Activated naive CD8-positive, alpha-beta T cell treated with anti-CD3 and anti-CD28 coated beads, Interleukin-2, amount 10 ng/mL, durations not matched to agents 7 days and 5 days (primary cell): ENCODE measurements at regions not wholly inside any gene's neighbourhood (a gene's known extent, or its start where the extent isn't known, plus 50 kb on each side); places are given as distances from the start of the nearest gene placed in this dataset.
"Not testable (repeated sequence)": the region's sequence is repeated elsewhere in the genome, so short reads cannot be mapped to it uniquely, and the experiment has no call there.

ENCODE experiments used
- ATAC-seq: fragments of 150-1000 bp; cut with Tn5 transposase; one replicate; pipeline ENCODE4 v1.10.0; 2021; ENCODE audit warnings: low read depth, moderate library complexity
- POLR2A ChIA-PET: fragments of 350-600 bp; sonication (Branson Sonifier 250); formaldehyde crosslinking; loops from one replicate; lab custom pipeline; 2021; ENCODE audit warnings: antibody characterized with exemption; lab: Charles Lee
- DNase-seq: peaks from one replicate; pipeline ENCODE4 v3.0.0; 2021
- H3K27ac Mint-ChIP-seq: one replicate; pipeline ENCODE4 v1.8.0; 2022; ENCODE audit warnings: mild to moderate bottlenecking, mixed read lengths
- H3K27me3 Mint-ChIP-seq: one replicate; pipeline ENCODE4 v1.8.0; 2022; ENCODE audit warnings: mild to moderate bottlenecking, moderate library complexity, mixed read lengths
- H3K36me3 Mint-ChIP-seq: one replicate; pipeline ENCODE4 v1.8.0; 2021; ENCODE audit warnings: mild to moderate bottlenecking, mixed read lengths
- H3K4me1 Mint-ChIP-seq: one replicate; pipeline ENCODE4 v1.8.0; 2021; ENCODE audit warnings: mixed read lengths
- H3K4me3 Mint-ChIP-seq: one replicate; pipeline ENCODE4 v1.8.0; 2022; ENCODE audit warnings: mild to moderate bottlenecking, moderate library complexity, mixed read lengths
- H3K9me3 Mint-ChIP-seq: one replicate; pipeline ENCODE4 v1.8.0; 2021; ENCODE audit warnings: mixed read lengths

DNA sequence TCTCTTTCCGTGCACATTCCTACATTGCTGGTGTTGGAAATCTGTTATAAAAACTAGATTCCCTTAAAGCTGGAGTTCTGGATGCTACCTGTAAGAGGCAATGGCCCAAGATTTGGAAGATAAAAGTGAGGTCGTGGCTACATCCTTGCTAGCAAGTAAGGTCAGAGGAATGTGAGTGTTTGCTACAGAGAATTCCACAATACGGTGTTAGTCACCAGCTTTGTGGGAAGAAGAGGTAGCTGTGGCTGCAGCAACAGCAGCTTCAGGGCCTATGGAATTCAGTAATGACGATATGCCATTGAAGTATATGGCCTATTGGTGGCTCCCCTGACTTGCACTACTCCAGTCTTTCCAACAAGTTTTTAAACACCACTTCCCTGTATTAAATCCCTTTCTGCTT is 227.7 kb upstream of the TMEM260 start:
- Mint-ChIP-seq H3K9me3 (no peaks in the 10 kb centered on the region), H3K4me1 (no peaks in the 10 kb centered on the region), H3K27ac (no peak overlapping the region), H3K27me3 (peaks cover 9% of the 10 kb centered on the region), H3K36me3 (no peaks in the 10 kb centered on the region), H3K4me3 (no peak overlapping the region)
- no peak for ATAC-seq
- no peak for DNase-seq
- POLR2A ChIA-PET = no interaction called here

DNA sequence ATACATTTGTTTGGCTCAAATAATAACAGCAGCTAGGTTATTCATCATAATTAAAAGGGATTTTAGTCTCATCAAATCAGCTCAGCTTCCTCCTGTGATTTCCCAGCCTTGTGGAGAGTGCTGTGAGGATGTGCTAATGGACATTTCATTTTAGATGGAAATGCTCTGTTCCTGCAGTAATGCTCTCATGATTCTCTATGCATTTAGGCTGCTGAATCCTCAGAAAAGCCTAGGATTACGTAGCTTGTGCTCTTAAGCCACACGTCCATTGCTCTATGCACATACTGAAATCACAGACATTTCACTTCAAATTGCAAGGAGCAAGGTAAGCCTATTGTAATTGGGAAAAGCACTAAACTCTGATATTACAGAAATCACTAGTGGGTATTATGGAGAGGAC is 226.6 kb upstream of the TMEM260 start:
- ATAC-seq (no peak), DNase-seq (no peak)
- Mint-ChIP-seq H3K4me1 (no peaks in the 10 kb centered on the region), H3K4me3 (no peak overlapping the region), H3K36me3 (no peaks in the 10 kb centered on the region), H3K27me3 (peaks cover 9% of the 10 kb centered on the region), H3K27ac (no peak overlapping the region), H3K9me3 (no peaks in the 10 kb centered on the region)
- POLR2A ChIA-PET = no interaction called here

DNA sequence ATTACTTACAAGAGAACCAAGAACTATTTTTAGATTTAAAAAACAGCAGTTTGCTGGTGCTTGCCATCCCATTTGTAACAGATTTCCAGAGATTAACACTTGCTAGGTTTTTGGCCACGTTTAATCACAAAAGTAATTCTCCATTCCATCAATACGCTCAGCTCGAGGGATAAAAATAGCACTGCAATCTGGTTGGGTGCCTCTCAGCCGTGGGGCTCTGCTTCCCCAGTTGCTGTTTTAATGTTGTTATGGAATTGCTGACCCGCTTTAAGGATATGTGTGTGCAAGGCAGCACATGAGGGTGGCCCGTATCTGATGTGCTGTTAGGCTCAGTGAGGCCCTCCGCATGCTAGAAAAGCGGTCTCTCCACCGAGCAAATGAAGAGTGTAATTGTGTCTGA is 222.2 kb upstream of the TMEM260 start:
- Mint-ChIP-seq H3K4me1 (peaks cover 7% of the 10 kb centered on the region), H3K27ac (no peak overlapping the region), H3K36me3 (no peaks in the 10 kb centered on the region), H3K27me3 (peaks cover 11% of the 10 kb centered on the region), H3K4me3 (no peak overlapping the region), H3K9me3 (peaks cover under 1% of the 10 kb centered on the region)
- no peak for DNase-seq
- POLR2A ChIA-PET = no interaction called here
- ATAC-seq = no peak

DNA sequence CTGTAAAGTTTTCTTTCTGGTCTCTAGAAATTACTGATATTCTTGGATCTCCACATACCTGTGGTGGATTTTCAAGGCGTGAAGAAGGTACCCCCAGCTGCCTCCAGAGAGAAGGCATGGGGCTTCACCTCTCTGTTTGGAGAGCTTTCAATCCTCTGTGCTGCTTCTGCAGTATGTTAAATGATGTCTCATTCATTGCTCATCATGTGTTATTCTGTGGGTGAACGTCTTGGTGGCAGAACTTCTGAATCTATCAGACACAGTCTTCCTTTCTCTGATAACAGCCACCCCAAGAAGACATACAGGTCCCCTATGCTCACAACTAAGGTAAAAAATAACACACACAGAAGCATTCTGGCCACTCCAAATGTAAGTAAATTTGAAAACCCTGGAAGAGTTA is 221.3 kb upstream of the TMEM260 start:
- Mint-ChIP-seq H3K4me3 (no peak overlapping the region), H3K36me3 (no peaks in the 10 kb centered on the region), H3K27ac (no peak overlapping the region), H3K27me3 (peaks cover 16% of the 10 kb centered on the region), H3K9me3 (peaks cover 2% of the 10 kb centered on the region), H3K4me1 (peaks cover 7% of the 10 kb centered on the region)
- ATAC-seq = no peak
- DNase-seq = no peak
- POLR2A ChIA-PET = no interaction called here

DNA sequence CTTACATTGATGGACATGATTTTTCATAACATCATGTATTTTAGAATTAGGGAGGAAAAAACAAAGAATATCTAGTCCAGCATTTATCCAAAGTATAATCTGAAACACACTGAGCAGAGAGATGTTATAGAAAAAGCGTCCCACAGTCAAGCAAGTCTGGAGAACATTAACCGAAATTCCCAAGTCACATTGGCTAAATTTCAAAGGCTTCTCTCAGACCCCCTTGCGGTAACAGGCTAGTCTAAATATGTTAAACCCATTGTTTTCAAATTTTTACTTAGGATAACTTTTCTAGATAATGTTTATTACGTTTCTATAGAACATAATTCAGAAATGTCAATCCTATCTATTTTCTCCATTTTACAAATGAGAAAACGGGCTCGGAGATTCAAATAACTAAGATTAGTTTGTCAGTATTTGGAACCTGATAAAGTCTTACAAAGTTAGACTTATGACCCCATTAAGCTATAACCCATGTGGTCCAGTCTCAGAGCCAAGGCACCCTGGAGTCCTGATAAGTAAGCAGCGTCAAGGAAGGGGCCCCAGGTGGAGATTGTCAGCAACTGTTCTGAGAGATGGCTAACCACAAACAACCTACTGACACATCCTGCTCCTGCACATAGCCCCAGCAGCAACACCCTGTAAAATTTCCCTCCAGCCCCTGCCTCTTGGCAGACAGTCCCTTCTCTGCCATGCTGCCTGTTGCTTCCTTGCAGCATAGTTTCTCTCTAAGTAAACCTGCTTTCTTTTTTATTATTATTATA is 220.6 kb upstream of the TMEM260 start:
- peaks cover 2% of the 10 kb centered on the region for H3K9me3 Mint-ChIP-seq
- peak; percentile 28 for DNase-seq
- H3K4me1 Mint-ChIP-seq = peaks cover 7% of the 10 kb centered on the region
- peak; percentile 92 for ATAC-seq
- H3K27me3 Mint-ChIP-seq = peaks cover 16% of the 10 kb centered on the region
- POLR2A ChIA-PET = no interaction called here
- H3K27ac Mint-ChIP-seq = no peak overlapping the region
- no peaks in the 10 kb centered on the region for H3K36me3 Mint-ChIP-seq
- no peak overlapping the region for H3K4me3 Mint-ChIP-seq

DNA sequence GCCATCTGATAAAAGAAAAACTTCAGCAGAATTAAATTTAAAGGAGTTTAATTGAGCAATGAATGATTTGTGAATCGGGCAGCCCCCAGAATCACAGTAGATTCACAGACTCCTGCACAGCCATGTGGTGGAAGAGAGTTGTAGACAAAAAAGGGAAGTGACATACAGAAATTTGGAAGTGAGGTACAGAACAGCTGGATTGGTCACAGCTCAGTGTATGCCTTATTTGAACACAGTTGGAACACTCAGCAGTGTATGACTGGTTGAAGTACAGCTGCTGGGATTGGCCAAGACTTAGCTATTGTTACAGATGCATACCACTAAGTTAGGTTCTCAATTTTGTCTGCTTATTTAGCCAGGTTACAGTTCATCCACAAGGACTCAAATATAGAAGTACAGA is 213.9 kb upstream of the TMEM260 start:
- POLR2A ChIA-PET, ATAC-seq, DNase-seq, H3K9me3 Mint-ChIP-seq, H3K4me3 Mint-ChIP-seq, H3K4me1 Mint-ChIP-seq, H3K27ac Mint-ChIP-seq, H3K36me3 Mint-ChIP-seq: not testable (repeated sequence)
- peaks cover 16% of the 10 kb centered on the region for H3K27me3 Mint-ChIP-seq

DNA sequence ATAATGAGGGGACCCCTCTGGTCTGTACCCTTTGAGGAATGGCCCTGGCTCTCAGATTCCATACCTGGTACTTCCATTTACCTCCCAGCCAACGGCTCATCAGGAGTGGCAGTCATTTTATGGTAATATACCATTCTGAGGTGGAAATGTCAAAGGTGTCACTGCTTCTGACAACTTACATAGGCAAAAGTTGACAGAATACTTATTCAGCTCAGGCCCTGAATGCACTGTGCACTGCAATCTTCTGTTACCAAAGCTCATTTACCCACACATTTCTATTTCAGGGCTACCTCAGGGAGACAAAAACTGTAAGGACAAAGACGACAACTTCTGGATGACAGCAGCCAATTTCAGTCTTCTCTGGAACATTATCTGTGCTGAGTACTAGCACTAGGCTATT is 212.2 kb upstream of the TMEM260 start:
- H3K4me3 Mint-ChIP-seq = no peak overlapping the region
- H3K4me1 Mint-ChIP-seq = no peaks in the 10 kb centered on the region
- POLR2A ChIA-PET = no interaction called here

DNA sequence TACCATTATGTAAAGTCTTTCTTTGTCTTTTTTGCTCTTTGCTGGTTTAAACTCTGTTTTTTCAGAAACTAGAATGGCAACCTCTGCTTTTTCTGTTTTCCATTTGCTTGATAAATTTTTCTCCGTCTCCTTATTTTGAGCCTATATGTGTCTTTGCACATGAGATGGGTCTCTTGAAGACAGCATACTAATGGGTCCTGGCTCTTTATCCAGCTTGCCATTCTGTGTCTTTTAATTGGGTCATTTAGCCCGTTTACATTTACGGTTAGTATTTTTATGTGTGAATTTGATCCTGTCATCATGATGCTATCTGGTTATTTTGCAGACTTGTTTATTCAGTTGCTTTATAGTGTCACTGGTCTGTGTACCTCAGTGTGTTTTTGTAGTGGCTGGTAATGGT is 207.9 kb upstream of the TMEM260 start:
- Mint-ChIP-seq H3K4me1 (no peaks in the 10 kb centered on the region), H3K27me3 (peaks cover 8% of the 10 kb centered on the region), H3K36me3 (no peaks in the 10 kb centered on the region), H3K4me3 (no peak overlapping the region), H3K27ac (no peak overlapping the region), H3K9me3 (peaks cover 25% of the 10 kb centered on the region)
- no peak for DNase-seq
- POLR2A ChIA-PET = no interaction called here
- ATAC-seq = no peak

More for the DNA sequence above, 212.2 kb upstream of the TMEM260 start:
- DNase-seq (no peak), ATAC-seq (no peak)
- no peak overlapping the region for H3K27ac Mint-ChIP-seq
- peaks cover 16% of the 10 kb centered on the region for H3K27me3 Mint-ChIP-seq
- no peaks in the 10 kb centered on the region for H3K36me3 Mint-ChIP-seq
- peaks cover 18% of the 10 kb centered on the region for H3K9me3 Mint-ChIP-seq

DNA sequence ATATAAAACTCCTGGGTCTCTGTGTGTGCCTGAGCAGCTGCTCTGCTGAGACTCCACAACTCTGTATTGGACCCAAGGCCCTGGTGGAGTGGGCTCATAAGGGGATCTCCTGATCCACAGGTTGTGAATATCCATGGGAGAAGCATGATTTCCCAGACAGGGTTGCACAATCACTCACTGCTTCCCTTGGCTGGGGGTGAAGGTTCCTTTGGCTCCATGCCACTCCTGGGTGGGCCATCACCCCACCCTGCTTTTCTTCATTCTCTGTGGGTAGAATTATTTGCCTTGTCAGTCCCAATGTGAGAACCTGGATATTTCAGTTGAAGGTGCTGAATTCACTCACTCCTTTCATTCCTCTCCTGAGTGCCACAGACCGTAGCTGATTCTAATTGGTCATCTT is 205.2 kb upstream of the TMEM260 start:
- POLR2A ChIA-PET = no interaction called here
- H3K9me3 Mint-ChIP-seq = peaks cover 25% of the 10 kb centered on the region
- no peak overlapping the region for H3K4me3 Mint-ChIP-seq
- H3K27me3 Mint-ChIP-seq = peaks cover 8% of the 10 kb centered on the region
- DNase-seq (no peak), ATAC-seq (no peak)
- no peaks in the 10 kb centered on the region for H3K4me1 Mint-ChIP-seq
- H3K36me3 Mint-ChIP-seq = no peaks in the 10 kb centered on the region
- no peak overlapping the region for H3K27ac Mint-ChIP-seq

DNA sequence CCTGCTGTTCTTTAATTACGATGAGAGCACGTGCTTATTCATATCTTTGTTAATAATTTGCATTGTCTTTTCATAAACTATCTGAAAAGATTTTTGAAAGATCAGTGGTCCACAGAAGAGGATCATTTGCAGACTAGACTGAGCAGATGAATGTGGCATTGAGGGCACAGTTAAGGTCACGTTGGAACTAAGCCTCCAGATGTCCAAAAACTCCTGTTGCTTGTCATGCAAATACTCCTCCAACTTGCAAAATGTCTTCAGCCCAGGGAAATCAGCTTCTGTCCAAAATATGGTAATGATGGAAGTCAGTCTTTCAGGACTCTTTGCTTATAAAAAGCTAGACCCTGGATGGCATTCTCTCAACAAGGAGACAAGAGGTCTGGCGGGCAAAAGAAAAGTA is 201.6 kb upstream of the TMEM260 start:
- no peak overlapping the region for H3K4me3 Mint-ChIP-seq
- H3K4me1 Mint-ChIP-seq = no peaks in the 10 kb centered on the region
- ATAC-seq (no peak), DNase-seq (no peak)
- H3K27ac Mint-ChIP-seq = no peak overlapping the region
- peaks cover 4% of the 10 kb centered on the region for H3K27me3 Mint-ChIP-seq
- peaks cover 4% of the 10 kb centered on the region for H3K9me3 Mint-ChIP-seq
- H3K36me3 Mint-ChIP-seq = no peaks in the 10 kb centered on the region
- POLR2A ChIA-PET = no interaction called here

DNA sequence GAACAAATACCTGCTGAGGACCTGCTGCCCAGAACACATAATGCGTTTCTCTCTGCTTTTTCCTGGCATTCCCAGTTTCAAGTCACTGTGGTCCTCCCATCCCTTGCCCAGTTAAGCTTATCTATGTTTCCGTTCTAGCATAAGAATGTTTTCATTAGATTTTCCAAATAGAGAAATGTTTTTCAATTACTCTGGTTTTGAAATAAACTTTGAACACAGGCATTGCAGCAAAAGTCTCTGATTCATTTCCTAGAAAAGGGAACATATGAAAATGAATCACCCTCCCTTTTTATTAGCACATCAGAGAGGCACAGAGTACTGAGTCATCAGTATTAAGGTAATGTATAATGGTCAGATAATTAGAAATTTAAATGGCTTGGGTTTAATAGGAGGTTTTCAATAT is 201.1 kb upstream of the TMEM260 start:
- Mint-ChIP-seq H3K9me3 (peaks cover 3% of the 10 kb centered on the region), H3K4me3 (no peak overlapping the region), H3K27me3 (peaks cover 4% of the 10 kb centered on the region), H3K27ac (no peak overlapping the region), H3K36me3 (no peaks in the 10 kb centered on the region), H3K4me1 (no peaks in the 10 kb centered on the region)
- POLR2A ChIA-PET = no interaction called here
- no peak for ATAC-seq
- no peak for DNase-seq

DNA sequence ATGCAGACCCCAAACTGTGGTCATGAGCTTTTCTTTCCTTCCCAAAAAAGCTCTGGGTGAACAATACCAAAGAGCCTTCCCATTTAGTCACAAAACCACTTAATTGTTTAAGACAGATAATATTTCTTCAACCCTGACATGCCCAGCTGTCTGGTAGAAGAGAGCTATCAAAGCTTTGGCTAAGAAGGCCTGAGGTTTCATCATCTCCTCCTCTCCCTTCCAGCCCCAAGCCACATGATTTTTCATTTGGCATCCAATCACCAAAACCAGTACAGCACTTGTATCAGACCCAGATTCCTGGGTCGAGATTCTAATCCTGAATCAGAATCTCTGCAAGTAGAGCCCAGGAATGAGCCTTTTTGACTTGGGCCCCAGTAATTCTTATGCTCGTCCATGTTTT is 199.6 kb upstream of the TMEM260 start:
- peaks cover 4% of the 10 kb centered on the region for H3K27me3 Mint-ChIP-seq
- no peak overlapping the region for H3K4me3 Mint-ChIP-seq
- H3K9me3 Mint-ChIP-seq = peaks cover 2% of the 10 kb centered on the region
- H3K36me3 Mint-ChIP-seq = no peaks in the 10 kb centered on the region
- DNase-seq (no peak), ATAC-seq (no peak)
- no peak overlapping the region for H3K27ac Mint-ChIP-seq
- POLR2A ChIA-PET = no interaction called here
- no peaks in the 10 kb centered on the region for H3K4me1 Mint-ChIP-seq

DNA sequence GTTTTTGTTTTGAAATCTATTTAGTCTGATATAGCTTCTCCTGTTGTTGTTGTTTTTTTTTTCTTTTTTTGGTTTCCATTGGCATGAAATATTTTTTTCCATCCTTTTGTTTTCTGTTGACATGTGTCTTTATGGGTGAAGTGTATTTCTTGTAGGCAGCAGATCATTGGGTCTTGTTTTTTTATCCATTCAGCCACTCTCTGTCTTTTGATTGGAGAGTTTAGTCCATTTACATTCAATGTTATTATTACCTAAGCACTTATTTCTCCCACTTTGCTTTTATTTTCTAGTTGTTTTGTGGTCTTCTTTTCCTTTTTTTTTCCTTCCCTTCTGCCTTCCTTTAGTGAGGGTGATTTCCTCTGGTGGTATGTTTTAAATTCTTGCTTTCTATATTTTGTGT is 193.6 kb upstream of the TMEM260 start:
- POLR2A ChIA-PET = no interaction called here
- DNase-seq = no peak

DNA sequence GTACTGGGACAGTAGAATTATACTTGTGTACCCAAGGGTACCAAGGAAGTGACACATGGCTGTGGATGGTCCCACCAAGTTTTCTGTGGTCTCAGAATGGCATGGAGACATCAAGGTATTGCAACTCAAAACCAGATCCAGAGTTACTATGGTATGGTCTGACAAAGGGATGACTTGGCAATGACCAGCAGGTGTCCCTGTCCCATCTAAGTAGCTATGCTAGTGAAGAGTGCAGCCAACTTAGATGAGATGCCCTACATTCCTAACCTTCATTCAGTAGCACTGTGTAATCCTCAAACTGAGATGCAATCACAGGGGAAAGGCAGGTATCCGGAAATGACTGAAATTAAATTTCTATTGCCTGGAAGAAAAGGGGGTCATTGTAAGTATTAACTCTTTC is 188.7 kb upstream of the TMEM260 start:
- Mint-ChIP-seq H3K9me3 (peaks cover 8% of the 10 kb centered on the region), H3K27me3 (no peaks in the 10 kb centered on the region), H3K36me3 (no peaks in the 10 kb centered on the region), H3K4me1 (no peaks in the 10 kb centered on the region), H3K4me3 (no peak overlapping the region), H3K27ac (no peak overlapping the region)
- POLR2A ChIA-PET = no interaction called here
- ATAC-seq = no peak
- DNase-seq = no peak

More for the DNA sequence above, 193.6 kb upstream of the TMEM260 start:
- no peak overlapping the region for H3K4me3 Mint-ChIP-seq
- H3K27ac Mint-ChIP-seq = no peak overlapping the region
- peaks cover 13% of the 10 kb centered on the region for H3K9me3 Mint-ChIP-seq
- H3K4me1 Mint-ChIP-seq = no peaks in the 10 kb centered on the region
- no peaks in the 10 kb centered on the region for H3K36me3 Mint-ChIP-seq
- peaks cover 3% of the 10 kb centered on the region for H3K27me3 Mint-ChIP-seq
- ATAC-seq = no peak
